Jurkat, Clone E6-1 (cell line): ENCODE measurements at regions not wholly inside any gene's neighbourhood (a gene's known extent, or its start where the extent isn't known, plus 50 kb on each side); places are given as distances from the start of the nearest gene placed in this dataset.
"Not testable (repeated sequence)": the region's sequence is repeated elsewhere in the genome, so short reads cannot be mapped to it uniquely, and the experiment has no call there.

Source experiments
- DNase-seq: peaks from one replicate; pipeline ENCODE4 v3.0.0-alpha.2; 2011; ENCODE audit warnings: low read depth, low spot score
- H3K4me3 ChIP-seq: 2 replicates; pipeline ENCODE4 v1.5.1; 2011; ENCODE audit warnings: mild to moderate bottlenecking, low read length, control low read depth, moderate library complexity

- no peak for DNase-seq
- H3K4me3 ChIP-seq = no peak overlapping the region
These were observed 94.4 kb upstream of the FAM174B start for GRCh38 chr15:92749946-92750345.

GRCh38 chr15:92751528-92751927 is 96.0 kb upstream of the FAM174B start:
- no peak for DNase-seq
- H3K4me3 ChIP-seq = no peak overlapping the region

- no peak for DNase-seq
- no peak overlapping the region for H3K4me3 ChIP-seq
These were observed 98.0 kb upstream of the FAM174B start for GRCh38 chr15:92753591-92753990.

DNA sequence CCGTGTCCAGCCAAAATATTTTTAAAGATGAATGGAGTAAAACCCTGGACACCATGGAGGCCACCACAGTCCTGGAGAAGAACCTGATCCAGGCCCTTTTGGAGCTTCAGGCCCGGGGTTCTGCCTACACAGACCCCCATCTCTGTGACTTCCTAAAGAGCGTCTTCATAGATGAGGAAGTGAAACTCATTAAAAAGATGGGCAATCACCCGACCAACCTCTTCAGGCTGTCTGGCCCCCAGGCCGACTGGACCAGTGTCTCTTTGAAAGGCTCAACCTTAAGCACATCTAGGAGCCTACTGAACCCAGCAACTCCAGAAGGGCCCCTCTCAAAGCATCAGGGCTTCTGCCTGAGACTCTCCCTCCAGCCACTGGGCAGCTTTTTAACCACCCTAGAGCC is 107.9 kb upstream of the FAM174B start:
- no peak for DNase-seq
- H3K4me3 ChIP-seq = no peak overlapping the region

- H3K4me3 ChIP-seq, DNase-seq: not testable (repeated sequence)
These were observed 112.6 kb upstream of the FAM174B start for GRCh38 chr15:92768131-92768530.

- H3K4me3 ChIP-seq = no peak overlapping the region
- no peak for DNase-seq
These were observed 115.1 kb upstream of the FAM174B start for GRCh38 chr15:92770641-92771040.

GRCh38 chr15:92772061-92772460 is 116.5 kb upstream of the FAM174B start:
- DNase-seq = no peak

DNA sequence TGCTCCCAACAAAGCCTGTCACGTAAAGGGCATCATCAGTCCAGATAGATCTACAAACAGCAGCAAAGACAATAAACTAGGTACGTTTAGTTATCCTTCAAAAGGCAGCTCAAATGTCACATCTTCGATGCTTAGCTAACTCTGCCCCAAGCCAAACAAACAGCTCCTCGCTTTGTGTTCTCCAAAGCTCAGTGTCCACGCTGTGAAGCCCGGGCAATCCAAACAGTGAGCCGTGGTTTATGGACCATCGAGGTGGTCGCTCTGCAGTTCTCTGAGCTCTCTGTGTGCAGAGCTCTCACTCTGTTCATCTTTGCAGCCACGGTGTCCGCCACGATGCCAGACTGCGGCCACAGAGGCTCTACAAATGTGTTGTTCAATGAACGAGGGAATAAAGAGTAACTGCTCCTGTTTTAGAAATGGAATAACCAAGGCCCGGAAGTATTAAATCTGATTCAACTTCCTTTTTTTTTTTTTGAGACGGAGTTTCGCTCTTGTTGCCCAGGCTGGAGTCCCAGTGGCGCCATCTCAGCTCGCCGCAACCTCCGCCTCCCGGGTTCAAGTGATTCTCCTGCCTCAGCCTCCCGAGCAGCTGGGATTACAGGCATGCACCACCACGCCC is 117.2 kb upstream of the FAM174B start:
- H3K4me3 ChIP-seq = no peak overlapping the region
- no peak for DNase-seq

More at GRCh38 chr15:92772061-92772460, 116.5 kb upstream of the FAM174B start:
- no peak overlapping the region for H3K4me3 ChIP-seq

DNA sequence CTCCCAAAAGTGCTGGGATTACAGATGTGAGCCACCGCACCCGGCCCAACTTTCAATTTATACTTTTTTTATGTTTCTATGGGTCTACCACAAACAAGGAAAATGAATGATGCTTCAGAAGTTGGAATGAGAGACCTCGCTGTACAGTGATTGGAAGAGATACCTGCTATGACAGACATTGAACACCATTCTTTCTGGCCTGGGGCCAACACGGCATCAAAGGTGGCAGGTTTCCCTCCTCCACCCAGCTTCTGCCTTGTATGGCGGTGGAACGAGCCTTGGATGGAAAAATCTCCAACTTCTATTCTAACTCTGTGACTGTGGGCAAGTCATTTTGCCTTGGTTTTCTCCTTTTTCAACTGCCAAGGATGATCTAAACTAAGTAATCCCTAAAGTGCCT is 117.8 kb upstream of the FAM174B start:
- no peak for DNase-seq

GRCh38 chr15:92779874-92780273 is 120.2 kb upstream of the CHD2 start:
- H3K4me3 ChIP-seq = no peak overlapping the region
- DNase-seq = no peak

More for the DNA sequence above, 117.8 kb upstream of the FAM174B start:
- no peak overlapping the region for H3K4me3 ChIP-seq

DNA sequence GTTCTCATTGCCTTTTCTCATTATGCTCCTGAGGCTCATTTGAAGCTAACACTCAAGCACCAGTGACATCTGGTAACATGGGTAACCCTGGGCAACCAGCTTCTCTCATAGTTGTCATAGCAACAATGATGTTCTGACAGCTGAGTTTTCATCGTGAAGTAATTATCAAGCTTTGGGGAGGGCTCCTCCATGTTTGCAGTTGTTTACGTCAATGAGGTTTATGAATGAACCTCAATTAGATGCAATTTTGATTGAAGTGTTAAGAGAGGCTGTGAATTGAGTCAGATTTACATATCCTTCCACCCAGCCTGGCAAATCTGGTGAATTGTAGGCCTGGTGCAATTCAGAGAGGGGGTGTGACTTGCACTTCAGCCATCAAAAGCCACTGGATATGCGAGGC is 119.3 kb upstream of the CHD2 start:
- no peak overlapping the region for H3K4me3 ChIP-seq
- peak; percentile 7 for DNase-seq

GRCh38 chr15:92781925-92782453 is 118.1 kb upstream of the CHD2 start:
- no peak overlapping the region for H3K4me3 ChIP-seq
- no peak for DNase-seq

- DNase-seq = no peak
- H3K4me3 ChIP-seq = no peak overlapping the region
These were observed 113.0 kb upstream of the CHD2 start for GRCh38 chr15:92787116-92787515.

DNA sequence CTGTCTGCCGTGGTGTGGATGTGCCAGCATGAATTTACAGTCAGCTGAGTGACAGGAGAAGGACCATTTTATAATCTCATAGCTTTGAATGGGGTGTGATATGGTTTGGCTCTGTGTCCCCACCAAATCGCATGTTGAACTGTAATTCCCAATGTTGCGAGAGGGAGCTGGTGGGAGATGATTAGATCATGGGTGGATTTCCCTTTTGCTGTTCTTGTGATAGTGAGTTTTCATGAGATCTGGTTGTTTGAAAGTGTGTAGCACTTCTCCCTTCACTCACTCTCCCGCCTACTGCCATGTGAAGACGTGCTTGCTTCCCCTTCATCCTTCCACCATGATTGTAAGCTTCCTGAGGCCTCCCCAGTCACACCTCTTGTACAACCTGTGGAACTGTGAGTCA is 111.9 kb upstream of the CHD2 start:
- DNase-seq = no peak
- no peak overlapping the region for H3K4me3 ChIP-seq

GRCh38 chr15:92788793-92789192 is 111.3 kb upstream of the CHD2 start:
- H3K4me3 ChIP-seq, DNase-seq: not testable (repeated sequence)

DNA sequence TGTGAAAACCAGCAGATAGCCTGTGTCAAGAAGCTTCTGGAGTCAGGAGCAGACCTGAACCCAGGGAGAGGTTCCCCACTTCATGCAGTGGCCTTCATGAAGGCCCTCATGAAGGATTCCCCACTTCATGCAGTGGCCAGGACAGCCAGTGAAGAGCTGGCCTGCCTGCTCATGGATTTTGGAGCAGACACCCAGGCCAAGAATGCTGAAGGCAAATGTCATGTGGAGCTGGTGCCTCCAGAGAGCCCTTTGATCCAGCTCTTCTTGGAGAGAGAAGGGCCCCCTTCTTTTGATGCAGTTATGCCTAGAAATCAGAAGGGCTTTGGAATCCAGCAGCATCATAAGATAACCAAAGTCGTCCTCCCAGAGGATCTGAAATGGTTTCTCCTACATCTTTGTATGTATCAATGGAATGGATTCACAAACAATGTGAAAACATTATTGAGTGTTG is 103.9 kb upstream of the CHD2 start:
- no peak overlapping the region for H3K4me3 ChIP-seq

GRCh38 chr15:92797168-92798052 is 102.7 kb upstream of the CHD2 start:
- H3K4me3 ChIP-seq = no peak overlapping the region
- peak; percentile 81 for DNase-seq

More for the DNA sequence above, 103.9 kb upstream of the CHD2 start:
- DNase-seq = no peak

DNA sequence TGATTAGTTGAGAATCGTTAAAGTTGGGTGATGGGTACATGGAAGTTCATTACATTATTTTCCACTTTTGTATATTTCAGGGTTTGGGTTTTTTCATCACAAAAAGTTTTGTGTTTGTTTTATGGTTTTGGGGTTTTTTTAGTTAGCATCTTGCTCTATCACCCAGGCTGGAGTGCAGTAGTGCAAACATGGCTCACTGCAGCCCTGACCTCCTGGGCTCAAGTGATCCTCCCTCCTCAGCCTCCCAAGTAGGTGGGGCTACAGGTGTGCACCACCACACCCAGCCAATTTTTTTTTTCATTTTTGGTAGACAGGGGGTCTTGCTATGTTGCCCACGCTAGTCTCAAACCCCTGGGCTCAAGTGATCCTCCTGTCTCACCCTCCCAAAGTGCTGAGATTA is 100.1 kb upstream of the CHD2 start:
- no peak for DNase-seq
- no peak overlapping the region for H3K4me3 ChIP-seq

DNA sequence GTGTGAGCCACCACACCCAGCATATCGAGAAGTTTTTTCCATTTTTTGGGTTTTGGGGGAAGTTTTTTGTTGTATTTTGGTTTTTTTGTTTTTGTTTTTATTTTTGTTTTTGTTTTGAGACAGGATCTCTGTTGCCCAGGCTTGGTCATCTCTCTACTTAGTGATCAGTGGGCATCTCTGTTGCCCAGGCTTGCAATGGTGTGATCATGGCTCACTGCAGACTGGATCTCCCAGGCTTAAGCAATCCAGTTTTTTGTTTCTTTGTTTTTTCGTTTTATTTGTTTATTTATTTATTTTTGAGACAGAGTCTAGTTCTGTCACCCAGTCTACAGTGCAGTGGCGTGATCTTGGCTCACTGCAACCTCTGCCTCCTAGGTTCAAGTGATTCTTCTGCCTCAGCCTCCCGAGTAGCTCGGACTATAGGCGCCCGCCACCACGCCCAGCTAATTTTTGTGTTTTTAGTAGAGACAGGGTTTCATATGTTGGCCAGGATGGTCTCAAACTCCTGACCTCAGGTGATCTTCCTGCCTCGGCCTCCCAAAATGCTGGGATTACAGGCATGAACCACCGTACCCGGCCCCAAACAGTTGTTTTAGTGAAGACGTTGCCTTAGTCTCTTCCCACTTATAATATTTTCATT is 99.6 kb upstream of the CHD2 start:
- H3K4me3 ChIP-seq, DNase-seq: not testable (repeated sequence)
